ENCODE measurements at regions not wholly inside any gene's neighbourhood (a gene's known extent, or its start where the extent isn't known, plus 50 kb on each side); places are given as distances from the start of the nearest gene placed in this dataset.

GRCh38 chr3:135806317-135806716 is 159.2 kb upstream of the PPP2R3A start:
- Histone ChIP-seq H3K27me3 (ENCODE audit: control insufficient read depth, insufficient read depth, low read length) (peaks cover 3% of the 10 kb centered on the region), H3K4me2 (ENCODE audit: low read length) (no peak overlapping the region), H3K4me1 (ENCODE audit: control insufficient read depth, insufficient read depth, low read length) (no peaks in the 10 kb centered on the region), H3K9me3 (replicated peaks; ENCODE audit: low read length) (no peaks in the 10 kb centered on the region), H3K36me3 (ENCODE audit: insufficient read depth, low read length) (no peaks in the 10 kb centered on the region), H3K4me3 (ENCODE audit: low read length) (no peak overlapping the region), H3K9ac (ENCODE audit: low read depth, low read length) (no peak overlapping the region)

GRCh38 chr3:135807879-135808278 is 157.6 kb upstream of the PPP2R3A start:
- Histone ChIP-seq H3K27me3 (ENCODE audit: control insufficient read depth, insufficient read depth, low read length) (peaks cover 3% of the 10 kb centered on the region), H3K9ac (ENCODE audit: low read depth, low read length) (no peak overlapping the region), H3K4me1 (ENCODE audit: control insufficient read depth, insufficient read depth, low read length) (no peaks in the 10 kb centered on the region), H3K36me3 (ENCODE audit: insufficient read depth, low read length) (no peaks in the 10 kb centered on the region), H3K4me2 (ENCODE audit: low read length) (no peak overlapping the region), H3K9me3 (replicated peaks; ENCODE audit: low read length) (no peaks in the 10 kb centered on the region), H3K4me3 (ENCODE audit: low read length) (no peak overlapping the region)

GRCh38 chr3:135809021-135809634 is 156.4 kb upstream of the PPP2R3A start:
- no peaks in the 10 kb centered on the region for H3K4me1 ChIP-seq (ENCODE audit: control insufficient read depth, insufficient read depth, low read length)

GRCh38 chr3:135811651-135812050 is 153.9 kb upstream of the PPP2R3A start:
- Histone ChIP-seq H3K9me3 (replicated peaks; ENCODE audit: low read length) (no peaks in the 10 kb centered on the region), H3K36me3 (ENCODE audit: insufficient read depth, low read length) (no peaks in the 10 kb centered on the region), H3K4me1 (ENCODE audit: control insufficient read depth, insufficient read depth, low read length) (no peaks in the 10 kb centered on the region), H3K4me2 (ENCODE audit: low read length) (no peak overlapping the region), H3K4me3 (ENCODE audit: low read length) (no peak overlapping the region), H3K9ac (ENCODE audit: low read depth, low read length) (no peak overlapping the region), H3K27me3 (ENCODE audit: control insufficient read depth, insufficient read depth, low read length) (no peaks in the 10 kb centered on the region)

More at GRCh38 chr3:135809021-135809634, 156.4 kb upstream of the PPP2R3A start:
- Histone ChIP-seq H3K4me2 (ENCODE audit: low read length) (no peak overlapping the region), H3K27me3 (ENCODE audit: control insufficient read depth, insufficient read depth, low read length) (peaks cover 3% of the 10 kb centered on the region), H3K36me3 (ENCODE audit: insufficient read depth, low read length) (no peaks in the 10 kb centered on the region), H3K9ac (ENCODE audit: low read depth, low read length) (no peak overlapping the region), H3K4me3 (ENCODE audit: low read length) (no peak overlapping the region), H3K9me3 (replicated peaks; ENCODE audit: low read length) (no peaks in the 10 kb centered on the region)

DNA sequence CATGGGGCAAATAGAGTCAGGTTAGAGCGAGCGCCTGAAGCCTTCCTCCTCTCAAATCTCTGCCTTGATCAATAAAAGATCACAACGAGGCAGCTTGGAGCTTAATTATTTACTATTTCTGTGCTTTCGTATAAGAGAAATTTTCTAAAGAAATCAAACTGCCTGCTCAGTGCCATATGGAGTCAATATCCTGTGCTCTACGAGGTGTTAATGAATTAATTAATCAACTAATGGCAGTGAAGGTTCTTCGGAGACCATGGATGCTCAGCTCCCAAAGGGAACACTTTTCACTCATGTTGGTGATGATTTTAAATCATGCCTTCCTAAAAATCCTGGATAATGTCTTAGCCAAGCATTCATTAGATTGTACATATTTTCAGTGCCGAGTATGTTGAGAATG is 153.5 kb upstream of the PPP2R3A start:
- Histone ChIP-seq H3K27me3 (ENCODE audit: control insufficient read depth, insufficient read depth, low read length) (no peaks in the 10 kb centered on the region), H3K36me3 (ENCODE audit: insufficient read depth, low read length) (no peaks in the 10 kb centered on the region), H3K4me3 (ENCODE audit: low read length) (no peak overlapping the region), H3K4me2 (ENCODE audit: low read length) (no peak overlapping the region), H3K9me3 (replicated peaks; ENCODE audit: low read length) (no peaks in the 10 kb centered on the region), H3K9ac (ENCODE audit: low read depth, low read length) (no peak overlapping the region), H3K4me1 (ENCODE audit: control insufficient read depth, insufficient read depth, low read length) (no peaks in the 10 kb centered on the region)

DNA sequence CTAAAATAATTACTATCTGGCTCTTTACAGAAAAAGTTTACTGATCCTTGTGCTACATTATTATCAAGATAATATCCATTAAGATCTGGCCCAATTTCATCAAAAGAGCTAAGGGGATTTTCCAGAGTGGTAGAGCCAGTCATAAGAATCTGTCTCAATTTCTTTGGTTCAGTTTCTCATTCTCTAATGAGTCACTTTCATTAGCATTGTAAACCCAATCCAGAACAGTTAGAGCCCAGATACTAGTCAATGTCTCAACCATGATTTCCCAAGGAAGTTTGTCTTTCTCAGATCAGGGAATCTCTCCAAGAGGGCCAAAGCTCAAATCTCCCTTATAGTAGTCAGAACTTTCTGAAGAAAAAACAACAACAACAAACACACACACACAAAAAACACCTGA is 131.1 kb upstream of the PPP2R3A start:
- Histone ChIP-seq H3K9ac (ENCODE audit: low read depth, low read length) (no peak overlapping the region), H3K36me3 (ENCODE audit: insufficient read depth, low read length) (no peaks in the 10 kb centered on the region), H3K4me3 (ENCODE audit: low read length) (no peak overlapping the region)

DNA sequence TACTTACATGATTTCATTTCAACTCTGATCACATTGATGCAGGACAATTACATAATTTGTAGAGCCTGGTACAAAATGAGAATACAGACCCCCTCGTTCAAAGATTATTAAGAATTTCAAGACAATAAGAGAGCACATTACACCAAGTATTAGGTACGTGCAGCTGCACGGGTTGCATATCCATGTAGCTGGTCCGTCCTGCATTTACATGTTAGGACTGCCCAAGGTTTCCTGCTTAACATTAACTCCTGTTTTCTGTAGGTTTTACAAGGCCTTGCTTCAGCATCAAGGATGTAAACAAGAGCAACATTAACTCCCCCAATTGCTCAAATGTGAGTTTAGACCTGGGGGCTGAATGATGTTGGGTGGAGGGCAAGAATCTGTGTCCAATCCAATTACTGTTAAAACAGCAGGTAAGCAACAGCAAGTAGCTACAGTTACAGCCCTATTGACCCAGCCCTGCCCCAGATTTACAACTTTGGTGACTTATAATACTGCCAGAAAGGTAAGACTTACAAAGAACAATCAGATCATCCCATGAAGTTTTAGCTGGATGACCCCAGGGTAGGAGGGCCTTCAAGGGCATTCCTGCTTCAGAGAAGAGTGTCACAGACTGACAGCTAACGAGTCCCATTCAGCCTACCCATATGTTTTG is 127.4 kb upstream of the PPP2R3A start:
- no peaks in the 10 kb centered on the region for H3K4me1 ChIP-seq (ENCODE audit: control insufficient read depth, insufficient read depth, low read length)
- H3K9ac ChIP-seq (ENCODE audit: low read depth, low read length): no peak overlapping the region
- no peak overlapping the region for H3K4me3 ChIP-seq (ENCODE audit: low read length)
- H3K36me3 ChIP-seq (ENCODE audit: insufficient read depth, low read length): no peaks in the 10 kb centered on the region
- no peaks in the 10 kb centered on the region for H3K27me3 ChIP-seq (ENCODE audit: control insufficient read depth, insufficient read depth, low read length)
- no peaks in the 10 kb centered on the region for H3K9me3 ChIP-seq (replicated peaks; ENCODE audit: low read length)
- H3K4me2 ChIP-seq (ENCODE audit: low read length): no peak overlapping the region

More for the DNA sequence above, 131.1 kb upstream of the PPP2R3A start:
- Histone ChIP-seq H3K27me3 (ENCODE audit: control insufficient read depth, insufficient read depth, low read length) (no peaks in the 10 kb centered on the region), H3K9me3 (replicated peaks; ENCODE audit: low read length) (no peaks in the 10 kb centered on the region), H3K4me1 (ENCODE audit: control insufficient read depth, insufficient read depth, low read length) (no peaks in the 10 kb centered on the region), H3K4me2 (ENCODE audit: low read length) (no peak overlapping the region)

DNA sequence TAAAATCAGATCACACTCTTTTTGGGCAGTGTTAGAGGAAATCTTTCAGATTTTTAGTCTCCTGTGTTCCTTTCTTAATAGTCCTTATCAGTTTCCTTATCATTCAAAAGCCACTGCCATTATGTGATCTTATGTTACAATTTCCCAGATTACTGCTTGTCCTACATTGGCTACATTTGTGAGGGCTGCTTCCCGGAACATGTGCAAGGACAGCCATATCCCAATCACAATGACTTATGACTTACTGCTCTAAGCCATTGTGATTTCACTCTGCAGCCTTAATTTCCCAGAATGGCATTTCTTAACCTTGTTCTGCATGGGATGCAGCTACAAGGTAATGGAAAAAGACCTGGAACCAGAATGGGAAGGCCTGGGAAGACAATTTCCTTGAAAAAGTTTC is 125.1 kb upstream of the PPP2R3A start:
- H3K36me3 ChIP-seq (ENCODE audit: insufficient read depth, low read length): no peaks in the 10 kb centered on the region

DNA sequence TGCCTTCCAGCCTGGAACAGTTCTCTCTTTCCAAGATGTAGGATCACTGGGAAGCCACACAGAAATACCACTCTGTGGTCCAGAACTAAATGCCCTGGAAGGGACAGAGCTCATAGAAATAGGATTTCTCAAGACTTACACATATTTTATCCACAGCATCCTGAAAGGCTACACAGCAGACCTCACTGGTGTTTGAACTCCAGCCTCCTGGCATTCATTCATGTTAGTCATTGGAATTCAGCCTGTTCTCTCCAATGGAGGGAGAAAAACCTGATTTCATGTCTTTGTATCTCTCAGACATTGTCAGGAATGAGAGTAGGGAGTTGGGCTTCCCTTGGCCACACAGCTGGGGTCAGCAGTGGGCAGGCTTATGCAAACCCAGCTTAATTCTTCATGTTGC is 121.1 kb upstream of the PPP2R3A start:
- Histone ChIP-seq H3K36me3 (ENCODE audit: insufficient read depth, low read length) (no peaks in the 10 kb centered on the region), H3K27me3 (ENCODE audit: control insufficient read depth, insufficient read depth, low read length) (peaks cover 5% of the 10 kb centered on the region), H3K4me2 (ENCODE audit: low read length) (no peak overlapping the region), H3K4me3 (ENCODE audit: low read length) (no peak overlapping the region), H3K9ac (ENCODE audit: low read depth, low read length) (no peak overlapping the region), H3K4me1 (ENCODE audit: control insufficient read depth, insufficient read depth, low read length) (no peaks in the 10 kb centered on the region), H3K9me3 (replicated peaks; ENCODE audit: low read length) (no peaks in the 10 kb centered on the region)

More for the DNA sequence above, 125.1 kb upstream of the PPP2R3A start:
- H3K4me1 ChIP-seq (ENCODE audit: control insufficient read depth, insufficient read depth, low read length): no peaks in the 10 kb centered on the region
- H3K4me2 ChIP-seq (ENCODE audit: low read length): no peak overlapping the region
- H3K4me3 ChIP-seq (ENCODE audit: low read length): no peak overlapping the region
- no peak overlapping the region for H3K9ac ChIP-seq (ENCODE audit: low read depth, low read length)
- no peaks in the 10 kb centered on the region for H3K9me3 ChIP-seq (replicated peaks; ENCODE audit: low read length)
- H3K27me3 ChIP-seq (ENCODE audit: control insufficient read depth, insufficient read depth, low read length): no peaks in the 10 kb centered on the region

- no peaks in the 10 kb centered on the region for H3K9me3 ChIP-seq (replicated peaks; ENCODE audit: low read length)
- peaks cover 18% of the 10 kb centered on the region for H3K4me1 ChIP-seq (ENCODE audit: control insufficient read depth, insufficient read depth, low read length)
- no peak overlapping the region for H3K9ac ChIP-seq (ENCODE audit: low read depth, low read length)
- no peaks in the 10 kb centered on the region for H3K36me3 ChIP-seq (ENCODE audit: insufficient read depth, low read length)
- H3K4me2 ChIP-seq (ENCODE audit: low read length): no peak overlapping the region
- no peak overlapping the region for H3K4me3 ChIP-seq (ENCODE audit: low read length)
- peaks cover 5% of the 10 kb centered on the region for H3K27me3 ChIP-seq (ENCODE audit: control insufficient read depth, insufficient read depth, low read length)
Observed at GRCh38 chr3:135848051-135848450, 117.5 kb upstream of the PPP2R3A start.

DNA sequence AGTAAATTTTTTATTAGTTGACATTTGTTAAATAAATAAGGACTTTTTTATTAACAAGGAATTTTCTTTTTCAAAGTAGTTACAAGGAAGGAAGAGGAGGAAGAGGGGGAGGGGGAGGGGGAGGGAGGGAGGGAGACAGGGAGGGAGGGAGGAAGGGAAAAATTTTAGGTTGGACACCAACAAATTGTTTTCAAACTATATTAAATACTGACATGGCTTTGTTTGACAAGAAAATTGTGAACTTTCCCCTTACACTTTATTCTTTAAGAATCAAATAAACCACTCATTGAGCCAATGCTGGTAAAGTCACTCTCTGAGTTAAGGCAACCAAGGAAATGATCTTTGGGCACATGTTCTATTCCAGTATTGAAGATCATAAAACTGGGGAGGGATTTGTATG is 115.7 kb upstream of the PPP2R3A start:
- no peak overlapping the region for H3K9ac ChIP-seq (ENCODE audit: low read depth, low read length)
- peaks cover 5% of the 10 kb centered on the region for H3K27me3 ChIP-seq (ENCODE audit: control insufficient read depth, insufficient read depth, low read length)
- H3K9me3 ChIP-seq (replicated peaks; ENCODE audit: low read length): no peaks in the 10 kb centered on the region
- no peak overlapping the region for H3K4me3 ChIP-seq (ENCODE audit: low read length)
- no peak overlapping the region for H3K4me2 ChIP-seq (ENCODE audit: low read length)
- H3K36me3 ChIP-seq (ENCODE audit: insufficient read depth, low read length): no peaks in the 10 kb centered on the region
- H3K4me1 ChIP-seq (ENCODE audit: control insufficient read depth, insufficient read depth, low read length): peaks cover 18% of the 10 kb centered on the region

Data from skeletal muscle satellite cell (primary cell).